ENCODE measurements at regions not wholly inside any gene's neighbourhood (a gene's known extent, or its start where the extent isn't known, plus 50 kb on each side); places are given as distances from the start of the nearest gene placed in this dataset.

GRCh38 chr19:5215431-5215830 is 125.2 kb downstream of the PTPRS start:
- no peak for DNase-seq (ENCODE audit: low spot score)
- Histone ChIP-seq H3K27me3 (ENCODE audit: control insufficient read depth in 4 of 4, insufficient read depth in 4 of 4, low read length in 3 of 4) (no peaks in the 10 kb centered on the region), H3K4me3 (ENCODE audit: low read depth in 1 of 3, low read length in 3 of 3) (no peak overlapping the region), H3K4me1 (ENCODE audit: control insufficient read depth in 4 of 4, insufficient read depth in 4 of 4, low read length in 3 of 4) (no peaks in the 10 kb centered on the region), H3K9me3 (ENCODE audit: control insufficient read depth in 4 of 4, low read length in 3 of 4) (no peaks in the 10 kb centered on the region), H3K27ac (ENCODE audit: low read depth in 1 of 2, low read length in 2 of 2) (no peak overlapping the region), H3K36me3 (ENCODE audit: control insufficient read depth in 4 of 4, insufficient read depth in 3 of 4, low read depth in 1 of 4, low read length in 3 of 4) (peaks cover 5 to 76% (median 14%) of the 10 kb centered on the region in 4 donors), H3K9ac (ENCODE audit: low read depth in 1 of 2, low read length in 2 of 2) (no peak overlapping the region)
- WGBS: 94% methylated on average over 18 of the region's 18 CpGs
- TF ChIP-seq CTCF (IDR thresholded peaks at IDR 0.05; ENCODE audit: low read depth, low read length, missing input control) (no peak), NR2F2 (IDR thresholded peaks at IDR 0.05) (no peak), HNF4A (conservative IDR thresholded peaks at IDR 0.05) (no peak), FOXA1 (IDR thresholded peaks at IDR 0.05) (no peak), TAF1 (conservative IDR thresholded peaks at IDR 0.05) (no peak), SP1 (IDR thresholded peaks at IDR 0.05) (no peak), ZBTB33 (IDR thresholded peaks at IDR 0.05) (no peak), JUND (IDR thresholded peaks at IDR 0.05) (no peak), FOXA2 (IDR thresholded peaks at IDR 0.05) (no peak), EGR1 (IDR thresholded peaks at IDR 0.05; ENCODE audit: low read depth in 2 of 2) (no peak), MAX (IDR thresholded peaks at IDR 0.05) (no peak), REST (IDR thresholded peaks at IDR 0.05) (no peak)

- H3K9me3 ChIP-seq (ENCODE audit: control insufficient read depth in 4 of 4, low read length in 3 of 4): no peaks in the 10 kb centered on the region
- no peaks in the 10 kb centered on the region for H3K4me1 ChIP-seq (ENCODE audit: control insufficient read depth in 4 of 4, insufficient read depth in 4 of 4, low read length in 3 of 4)
- no peak for DNase-seq (ENCODE audit: low spot score)
- peaks cover 5 to 78% (median 17%) of the 10 kb centered on the region in 4 donors for H3K36me3 ChIP-seq (ENCODE audit: control insufficient read depth in 4 of 4, insufficient read depth in 3 of 4, low read depth in 1 of 4, low read length in 3 of 4)
- H3K4me3 ChIP-seq (ENCODE audit: low read depth in 1 of 3, low read length in 3 of 3): no peak overlapping the region
- no peak overlapping the region for H3K9ac ChIP-seq (ENCODE audit: low read depth in 1 of 2, low read length in 2 of 2)
- no peak overlapping the region for H3K27ac ChIP-seq (ENCODE audit: low read depth in 1 of 2, low read length in 2 of 2)
- H3K27me3 ChIP-seq (ENCODE audit: control insufficient read depth in 4 of 4, insufficient read depth in 4 of 4, low read length in 3 of 4): no peaks in the 10 kb centered on the region
- 91% methylated on average over 6 of the region's 6 CpGs for WGBS
- TF ChIP-seq YY1 (IDR thresholded peaks at IDR 0.05): no peak
- TF ChIP-seq FOXA2 (IDR thresholded peaks at IDR 0.05): no peak
- no peak for TF ChIP-seq RAD21 (IDR thresholded peaks at IDR 0.05)
- no peak for TF ChIP-seq HNF4G (IDR thresholded peaks at IDR 0.05)
- TF ChIP-seq NR2F2 (IDR thresholded peaks at IDR 0.05): no peak
- TF ChIP-seq HNF4A (conservative IDR thresholded peaks at IDR 0.05): no peak
- no peak for TF ChIP-seq EGR1 (IDR thresholded peaks at IDR 0.05; ENCODE audit: low read depth in 2 of 2)
- TF ChIP-seq REST (IDR thresholded peaks at IDR 0.05): no peak
- TF ChIP-seq SP1 (IDR thresholded peaks at IDR 0.05): no peak
- TF ChIP-seq TAF1 (conservative IDR thresholded peaks at IDR 0.05): no peak
- no peak for TF ChIP-seq JUND (IDR thresholded peaks at IDR 0.05)
- no peak for TF ChIP-seq CTCF (IDR thresholded peaks at IDR 0.05; ENCODE audit: low read depth, low read length, missing input control)
- no peak for TF ChIP-seq ZBTB33 (IDR thresholded peaks at IDR 0.05)
- no peak for TF ChIP-seq RXRA (IDR thresholded peaks at IDR 0.05)
- no peak for TF ChIP-seq FOXA1 (IDR thresholded peaks at IDR 0.05)
Measured at GRCh38 chr19:5214902-5215301, 125.7 kb downstream of the PTPRS start.

All from liver (tissue), 8 donors.